Gastroesophageal sphincter (tissue), 3 donors: ENCODE measurements at regions not wholly inside any gene's neighbourhood (a gene's known extent, or its start where the extent isn't known, plus 50 kb on each side); places are given as distances from the start of the nearest gene placed in this dataset.

ENCODE experiments used
- CTCF ChIP-seq, 4 experiments: fragments of 200-600 bp in 2 of 4; fragments of 450-650 bp in 2 of 4; sonication (generic) in 1 of 4; IDR thresholded peaks; one replicate each; pipeline ENCODE4 v1.5.1; 2017 to 2019; ENCODE audit warnings: antibody characterized with exemption in 4 of 4, mild to moderate bottlenecking in 2 of 4, moderate library complexity in 2 of 4
- POLR2AphosphoS5 ChIP-seq: sonication (generic); formaldehyde crosslinking; IDR thresholded peaks from one replicate; pipeline ENCODE4 v1.6.1; 2017; ENCODE audit warnings: antibody characterized with exemption

- TF ChIP-seq CTCF (IDR thresholded peaks at IDR 0.05) (no peak), POLR2AphosphoS5 (no peak)
Measured at GRCh38 chr2:120969613-120970355, 234.1 kb downstream of the GLI2 start.
